Panc1 (cell line): ENCODE measurements at regions not wholly inside any gene's neighbourhood (a gene's known extent, or its start where the extent isn't known, plus 50 kb on each side); places are given as distances from the start of the nearest gene placed in this dataset.

Experiments used
- ATAC-seq: fragments of 200-7000 bp; cut with Tn5 transposase; 2 replicates; pipeline ENCODE4 v1.9.1; 2020; ENCODE audit warnings: mild to moderate bottlenecking, moderate library complexity
- BruUV-seq: library from RNA; stranded (reverse); fragments of 400-500 nt; replicated peaks from 2 replicates; lab custom pipeline; 2021; lab: Mats Ljungman, UMichigan
- CTCF ChIA-PET: fragments of 300-600 bp; sonication (Branson Sonifier 250); formaldehyde crosslinking; loops from one replicate; lab custom pipeline; 2022; ENCODE audit warnings: antibody characterized with exemption; lab: Charles Lee
- POLR2A ChIA-PET: fragments of 300-600 bp; sonication (Branson Sonifier 250); formaldehyde crosslinking; loops from one replicate; lab custom pipeline; 2022; ENCODE audit warnings: antibody characterized with exemption; lab: Charles Lee
- DNase-seq: peaks from one replicate; pipeline ENCODE4 v3.0.0-alpha.2; 2010; ENCODE audit warnings: low read depth, low spot score
- H3K27ac ChIP-seq: 2 replicates; pipeline ENCODE4 v1.5.1; 2011; ENCODE audit warnings: mild to moderate bottlenecking, low read length, inconsistent platforms
- H3K27me3 ChIP-seq: fragments of 200-500 bp; sonication (Bioruptor generic); 2 replicates; pipeline ENCODE4 v1.6.0; 2014; ENCODE audit warnings: low read length, inconsistent platforms; ENCODE audit not compliant: control insufficient read depth, insufficient read depth
- H3K36me3 ChIP-seq: fragments of 200-500 bp; sonication (Bioruptor generic); 2 replicates; pipeline ENCODE4 v1.5.1; 2014; ENCODE audit warnings: inconsistent platforms, mild to moderate bottlenecking, low read length, moderate library complexity; ENCODE audit not compliant: control insufficient read depth, insufficient read depth
- H3K4me1 ChIP-seq: 2 replicates; pipeline ENCODE4 v1.5.1; 2011; ENCODE audit warnings: inconsistent platforms, mild to moderate bottlenecking, low read length, moderate library complexity; ENCODE audit not compliant: control insufficient read depth, insufficient read depth
- H3K4me3 ChIP-seq, 2 experiments: 2 replicates each; pipeline ENCODE4 v1.5.1; 2011 to 2012; ENCODE audit warnings: low read depth in 2 of 2, low read length in 2 of 2, mild to moderate bottlenecking in 2 of 2, inconsistent platforms in 1 of 2, moderate library complexity in 1 of 2
- H3K9me3 ChIP-seq: fragments of 200-500 bp; sonication (Bioruptor generic); 2 replicates; pipeline ENCODE4 v1.5.1; 2014; ENCODE audit warnings: low read depth, mild to moderate bottlenecking, inconsistent platforms, low read length, moderate library complexity; ENCODE audit not compliant: control insufficient read depth, insufficient read depth
- POLR2AphosphoS5 ChIP-seq: IDR thresholded peaks from 2 replicates; pipeline ENCODE4 v1.6.1; 2012; ENCODE audit warnings: mild to moderate bottlenecking, low read depth, low read length, moderate library complexity
- SIN3A ChIP-seq: IDR thresholded peaks from 2 replicates; pipeline ENCODE4 v1.6.1; 2012; ENCODE audit warnings: low read depth, mild to moderate bottlenecking, low read length, moderate library complexity, borderline replicate concordance; ENCODE audit not compliant: insufficient read depth
- TCF7L2 ChIP-seq: IDR thresholded peaks from 2 replicates; pipeline ENCODE4 v1.6.1; 2011; ENCODE audit warnings: mild to moderate bottlenecking, low read depth, low read length, inconsistent platforms
- in situ Hi-C: cut with HindIII; loops from 2 replicates; pipeline ENCODE4 v1.10.0; 2016; ENCODE audit warnings: low sequenced_read_pairs, low pct_unique_long_range_greater_than_20kb
- intact Hi-C: fragments of 100-400 bp; cut with micrococcal nuclease; formaldehyde crosslinking; loops from one replicate; pipeline ENCODE4 v1.10.0; 2022; ENCODE audit not compliant: unreplicated experiment
- TF ChIP-seq, protein P1 (sequence below): fragments of 450-650 bp; IDR thresholded peaks from 2 replicates; pipeline ENCODE4 v1.5.1; 2017; ENCODE audit warnings: mild to moderate bottlenecking
- TF ChIP-seq, protein P2 (sequence below), 2 experiments: IDR thresholded peaks; 2 replicates each; pipeline ENCODE4 v1.6.1; 2011 to 2012; ENCODE audit warnings: low read depth in 2 of 2, control low read depth in 1 of 2, low read length in 1 of 2, mild to moderate bottlenecking in 1 of 2, moderate library complexity in 1 of 2; ENCODE audit not compliant: insufficient read depth in 1 of 2

DNA sequence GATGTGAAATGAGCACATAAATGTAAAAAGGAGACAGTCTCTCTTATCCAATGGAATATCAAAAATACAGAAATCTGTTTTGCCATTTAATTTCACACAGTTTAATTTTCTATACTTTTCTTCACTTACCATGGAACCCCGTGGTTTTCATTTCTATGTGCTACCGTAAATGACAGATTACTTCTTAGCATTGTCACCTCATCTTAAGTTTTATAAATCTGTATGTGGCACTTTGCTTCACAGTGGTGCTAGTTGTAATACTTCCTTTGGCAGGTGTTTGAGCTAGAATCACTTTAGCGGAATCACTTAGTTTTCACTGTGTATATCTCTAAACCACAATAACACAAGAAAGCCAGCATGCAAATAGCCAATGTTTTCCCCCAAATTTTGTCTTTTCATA lies 781.9 kb upstream of the MGAT4C start:
- POLR2A ChIA-PET, result no interaction called here
- CTCF ChIA-PET, result no interaction called here
- BruUV-seq, result no TSS peak

DNA sequence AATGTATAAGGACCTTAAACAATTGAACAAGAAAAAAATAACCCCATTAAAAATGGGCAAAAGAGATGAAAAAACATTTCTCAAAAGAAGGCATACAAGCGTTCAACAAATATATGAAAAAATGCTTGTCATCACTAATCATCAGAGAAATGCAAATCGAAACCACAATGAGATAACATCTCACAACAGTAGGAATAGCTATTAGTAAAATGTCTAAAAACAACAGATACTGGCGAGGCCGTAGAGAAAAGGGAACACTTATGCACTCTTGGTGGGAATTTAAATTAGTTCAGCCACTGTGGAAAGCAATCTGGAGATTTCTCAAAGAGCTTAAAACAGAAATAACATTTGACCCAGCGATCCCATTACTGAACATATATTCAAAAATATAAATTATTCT lies 769.8 kb upstream of the MGAT4C start:
- Histone ChIP-seq H3K27me3 (no peaks in the 10 kb centered on the region), H3K36me3 (no peaks in the 10 kb centered on the region), H3K4me1 (no peaks in the 10 kb centered on the region), H3K4me3 (no peak overlapping the region), H3K27ac (no peak overlapping the region), H3K9me3 (no peaks in the 10 kb centered on the region)
- no peak for DNase-seq
- ATAC-seq, result no peak
- no TSS peak for BruUV-seq
- CTCF ChIA-PET, result no interaction called here
- in situ Hi-C loops, result no loop called here
- intact Hi-C loops, result no loop called here
- TF ChIP-seq, protein P1, sequence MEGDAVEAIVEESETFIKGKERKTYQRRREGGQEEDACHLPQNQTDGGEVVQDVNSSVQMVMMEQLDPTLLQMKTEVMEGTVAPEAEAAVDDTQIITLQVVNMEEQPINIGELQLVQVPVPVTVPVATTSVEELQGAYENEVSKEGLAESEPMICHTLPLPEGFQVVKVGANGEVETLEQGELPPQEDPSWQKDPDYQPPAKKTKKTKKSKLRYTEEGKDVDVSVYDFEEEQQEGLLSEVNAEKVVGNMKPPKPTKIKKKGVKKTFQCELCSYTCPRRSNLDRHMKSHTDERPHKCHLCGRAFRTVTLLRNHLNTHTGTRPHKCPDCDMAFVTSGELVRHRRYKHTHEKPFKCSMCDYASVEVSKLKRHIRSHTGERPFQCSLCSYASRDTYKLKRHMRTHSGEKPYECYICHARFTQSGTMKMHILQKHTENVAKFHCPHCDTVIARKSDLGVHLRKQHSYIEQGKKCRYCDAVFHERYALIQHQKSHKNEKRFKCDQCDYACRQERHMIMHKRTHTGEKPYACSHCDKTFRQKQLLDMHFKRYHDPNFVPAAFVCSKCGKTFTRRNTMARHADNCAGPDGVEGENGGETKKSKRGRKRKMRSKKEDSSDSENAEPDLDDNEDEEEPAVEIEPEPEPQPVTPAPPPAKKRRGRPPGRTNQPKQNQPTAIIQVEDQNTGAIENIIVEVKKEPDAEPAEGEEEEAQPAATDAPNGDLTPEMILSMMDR, result no peak
- no peak for TF ChIP-seq SIN3A
- TF ChIP-seq TCF7L2, result no peak
- TF ChIP-seq, protein P2, sequence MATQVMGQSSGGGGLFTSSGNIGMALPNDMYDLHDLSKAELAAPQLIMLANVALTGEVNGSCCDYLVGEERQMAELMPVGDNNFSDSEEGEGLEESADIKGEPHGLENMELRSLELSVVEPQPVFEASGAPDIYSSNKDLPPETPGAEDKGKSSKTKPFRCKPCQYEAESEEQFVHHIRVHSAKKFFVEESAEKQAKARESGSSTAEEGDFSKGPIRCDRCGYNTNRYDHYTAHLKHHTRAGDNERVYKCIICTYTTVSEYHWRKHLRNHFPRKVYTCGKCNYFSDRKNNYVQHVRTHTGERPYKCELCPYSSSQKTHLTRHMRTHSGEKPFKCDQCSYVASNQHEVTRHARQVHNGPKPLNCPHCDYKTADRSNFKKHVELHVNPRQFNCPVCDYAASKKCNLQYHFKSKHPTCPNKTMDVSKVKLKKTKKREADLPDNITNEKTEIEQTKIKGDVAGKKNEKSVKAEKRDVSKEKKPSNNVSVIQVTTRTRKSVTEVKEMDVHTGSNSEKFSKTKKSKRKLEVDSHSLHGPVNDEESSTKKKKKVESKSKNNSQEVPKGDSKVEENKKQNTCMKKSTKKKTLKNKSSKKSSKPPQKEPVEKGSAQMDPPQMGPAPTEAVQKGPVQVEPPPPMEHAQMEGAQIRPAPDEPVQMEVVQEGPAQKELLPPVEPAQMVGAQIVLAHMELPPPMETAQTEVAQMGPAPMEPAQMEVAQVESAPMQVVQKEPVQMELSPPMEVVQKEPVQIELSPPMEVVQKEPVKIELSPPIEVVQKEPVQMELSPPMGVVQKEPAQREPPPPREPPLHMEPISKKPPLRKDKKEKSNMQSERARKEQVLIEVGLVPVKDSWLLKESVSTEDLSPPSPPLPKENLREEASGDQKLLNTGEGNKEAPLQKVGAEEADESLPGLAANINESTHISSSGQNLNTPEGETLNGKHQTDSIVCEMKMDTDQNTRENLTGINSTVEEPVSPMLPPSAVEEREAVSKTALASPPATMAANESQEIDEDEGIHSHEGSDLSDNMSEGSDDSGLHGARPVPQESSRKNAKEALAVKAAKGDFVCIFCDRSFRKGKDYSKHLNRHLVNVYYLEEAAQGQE (IDR thresholded peaks at IDR 0.05; ENCODE audit: insufficient read depth in 1 of 2, low read depth in 2 of 2, low read length in 1 of 2), result no peak
- no peak for TF ChIP-seq POLR2AphosphoS5
- POLR2A ChIA-PET, result no interaction called here

More for the DNA sequence above, 781.9 kb upstream of the MGAT4C start:
- no peaks in the 10 kb centered on the region for H3K9me3 ChIP-seq
- in situ Hi-C loops, result no loop called here
- no peak overlapping the region for H3K27ac ChIP-seq
- H3K4me3 ChIP-seq, result no peak overlapping the region
- intact Hi-C loops, result no loop called here
- H3K4me1 ChIP-seq, result no peaks in the 10 kb centered on the region
- H3K36me3 ChIP-seq, result no peaks in the 10 kb centered on the region
- DNase-seq, result no peak
- no peaks in the 10 kb centered on the region for H3K27me3 ChIP-seq
- no peak for ATAC-seq
- TF ChIP-seq, protein P1, result no peak
- TF ChIP-seq, protein P2 (IDR thresholded peaks at IDR 0.05; ENCODE audit: insufficient read depth in 1 of 2, low read depth in 2 of 2, low read length in 1 of 2), result no peak
- TF ChIP-seq TCF7L2 (no peak), SIN3A (no peak), POLR2AphosphoS5 (no peak)
